GM12878 (cell line): ENCODE measurements at regions not wholly inside any gene's neighbourhood (a gene's known extent, or its start where the extent isn't known, plus 50 kb on each side); places are given as distances from the start of the nearest gene placed in this dataset.

Source experiments
- ATAC-seq: fragments of 200-7000 bp; cut with Tn5 transposase; 3 replicates; pipeline ENCODE4 v1.9.1; 2020; ENCODE audit warnings: mild to moderate bottlenecking, moderate library complexity
- BruUV-seq: library from RNA; stranded (reverse); fragments of 400-500 nt; replicated peaks from 2 replicates; lab custom pipeline; 2021; lab: Mats Ljungman, UMichigan
- CTCF ChIA-PET: fragments of 300-600 bp; sonication (Branson Sonifier 250); formaldehyde crosslinking; extraction: SDS; loops from one replicate; lab custom pipeline; 2021; ENCODE audit warnings: inconsistent platforms; lab: Yijun Ruan, JAX
- POLR2A ChIA-PET: fragments of 350-600 bp; formaldehyde crosslinking; extraction: SDS; loops from one replicate; lab custom pipeline; 2021; ENCODE audit warnings: inconsistent platforms; lab: Charles Lee
- RAD21 ChIA-PET: fragments of 300-600 bp; sonication (Branson Sonifier 250); formaldehyde crosslinking; loops from one replicate; lab custom pipeline; 2023; ENCODE audit warnings: antibody characterized with exemption; ENCODE audit not compliant: unreplicated experiment; lab: Charles Lee
- SMC1A ChIA-PET: fragments of 300-600 bp; sonication (Branson Sonifier 250); formaldehyde crosslinking; loops from one replicate; lab custom pipeline; 2023; ENCODE audit not compliant: unreplicated experiment, uncharacterized antibody; lab: Charles Lee
- DNase-seq: peaks from one replicate; pipeline ENCODE4 v3.0.0-alpha.2; 2011; ENCODE audit warnings: low read depth, low spot score
- FAIRE-seq: peaks from 3 replicates; lab custom pipeline; 2011; peaks lifted over from hg19 to GRCh38; lab: Jason Lieb, UNC
- H2AFZ ChIP-seq: 2 replicates; pipeline ENCODE4 v1.6.0; 2011; ENCODE audit warnings: low read depth, low read length, control low read depth; ENCODE audit not compliant: control insufficient read depth
- H3K27ac ChIP-seq: 2 replicates; pipeline ENCODE4 v1.5.1; 2011; ENCODE audit warnings: control low read depth; ENCODE audit not compliant: control insufficient read depth, insufficient read depth
- H3K27me3 ChIP-seq, 2 experiments: replicated peaks in 1 of 2; 2 replicates each; pipeline versions ENCODE4 v1.6.0 to v1.6.1; 2011; ENCODE audit warnings: low read length in 1 of 2; ENCODE audit not compliant: control insufficient read depth in 2 of 2, insufficient read depth in 2 of 2
- H3K36me3 ChIP-seq, 2 experiments: 2 replicates each; pipeline ENCODE4 v1.5.1; 2011; ENCODE audit warnings: low read length in 1 of 2; ENCODE audit not compliant: control insufficient read depth in 2 of 2, insufficient read depth in 2 of 2
- H3K4me1 ChIP-seq: 2 replicates; pipeline ENCODE4 v1.6.1; 2011; ENCODE audit warnings: mild to moderate bottlenecking, low read length, moderate library complexity, mixed read lengths; ENCODE audit not compliant: control insufficient read depth, insufficient read depth
- H3K4me2 ChIP-seq: 2 replicates; pipeline ENCODE4 v1.6.0; 2011; ENCODE audit warnings: control low read depth; ENCODE audit not compliant: control insufficient read depth, insufficient read depth
- H3K4me3 ChIP-seq: fragments of 200-600 bp; sonication (generic); 2 replicates; pipeline ENCODE4 v1.5.1; 2016
- H3K79me2 ChIP-seq: 2 replicates; pipeline ENCODE4 v1.6.0; 2011; ENCODE audit warnings: low read length; ENCODE audit not compliant: control insufficient read depth, insufficient read depth
- H3K9ac ChIP-seq: 2 replicates; pipeline ENCODE4 v1.8.0; 2011; ENCODE audit warnings: low read length, control low read depth, mixed read lengths; ENCODE audit not compliant: control insufficient read depth, insufficient read depth
- H3K9me3 ChIP-seq: replicated peaks from 3 replicates; pipeline ENCODE4 v1.5.1; 2011; ENCODE audit warnings: mild to moderate bottlenecking, low read length; ENCODE audit not compliant: control insufficient read depth, insufficient read depth
- H4K20me1 ChIP-seq: 2 replicates; pipeline ENCODE4 v1.6.0; 2011; ENCODE audit not compliant: control insufficient read depth, insufficient read depth
- CREM ChIP-seq: IDR thresholded peaks from 2 replicates; pipeline ENCODE4 v1.6.1; 2014; ENCODE audit warnings: antibody characterized with exemption, low read depth
- ETV6 ChIP-seq, 2 experiments: fragments of 450-650 bp in 1 of 2; IDR thresholded peaks in 1 of 2; conservative IDR thresholded peaks in 1 of 2; 2 replicates each; pipeline ENCODE4 v1.6.1; 2014; ENCODE audit warnings: antibody characterized with exemption in 1 of 2, borderline replicate concordance in 1 of 2, low read depth in 1 of 2, mild to moderate bottlenecking in 1 of 2, moderate library complexity in 1 of 2
- MLLT1 ChIP-seq: fragments of 450-650 bp; IDR thresholded peaks from 2 replicates; pipeline ENCODE4 v1.6.1; 2016; ENCODE audit warnings: mild to moderate bottlenecking
- RB1 ChIP-seq: fragments of 450-650 bp; formaldehyde crosslinking; IDR thresholded peaks from 2 replicates; pipeline ENCODE4 v1.6.1; 2017; ENCODE audit warnings: mild to moderate bottlenecking, borderline replicate concordance
- RFX5 ChIP-seq: IDR thresholded peaks from 2 replicates; pipeline ENCODE4 v1.6.1; 2011; ENCODE audit warnings: low read depth, low read length, improper control_type of control experiment
- USF1 ChIP-seq: IDR thresholded peaks from 2 replicates; pipeline ENCODE4 v1.6.1; 2011; ENCODE audit warnings: borderline replicate concordance, low read depth, mild to moderate bottlenecking, moderate library complexity, mixed read lengths, low read length; ENCODE audit not compliant: insufficient read depth; ENCODE audit errors: extremely low read length
- ZNF24 ChIP-seq: fragments of 450-650 bp; IDR thresholded peaks from 2 replicates; pipeline ENCODE4 v1.6.1; 2017; ENCODE audit warnings: antibody characterized with exemption, mild to moderate bottlenecking
- WGBS: methylation state at CpG from one replicate; pipeline ENCODE4 v1.1.6; 2016; ENCODE audit warnings: low lambda C conversion rate; ENCODE audit not compliant: insufficient replicate concordance, insufficient coverage; ENCODE audit errors: missing lambda C conversion rate; 5-methylcytosine and 5-hydroxymethylcytosine counted together
- in situ Hi-C: fragments of 300-500 bp; cut with MboI; formaldehyde crosslinking; loops from 9 replicates; pipeline ENCODE4 v1.14.3; 2018; ENCODE audit warnings: mixed read lengths
- intact Hi-C: fragments of 100-400 bp; cut with micrococcal nuclease; formaldehyde crosslinking; loops from one replicate; pipeline ENCODE4 v1.14.2; 2022; ENCODE audit not compliant: unreplicated experiment

DNA sequence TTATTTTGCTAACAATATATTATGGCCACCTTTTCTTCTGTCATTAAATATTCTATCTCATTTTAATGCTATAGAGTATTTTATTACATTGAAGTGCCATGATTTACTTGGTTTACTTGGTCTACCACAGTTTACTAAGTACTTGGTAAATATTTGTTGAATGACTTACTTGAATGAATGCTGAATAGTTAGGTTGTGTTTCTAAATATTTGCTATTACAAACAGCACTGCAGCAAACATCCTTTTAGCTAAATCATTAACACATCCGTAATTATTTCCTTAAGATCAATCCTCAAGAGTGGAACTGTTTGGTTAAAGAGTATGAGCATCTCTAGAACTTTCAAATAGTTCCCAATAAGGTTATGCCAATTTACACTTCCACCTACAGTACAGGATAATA lies 318.7 kb downstream of the MYCN start (continued):
- TF ChIP-seq MLLT1 (no peak), RB1 (no peak), ETV6 (conservative IDR thresholded peaks at IDR 0.05 in 1 of 2, IDR thresholded peaks at IDR 0.05 in 1 of 2; ENCODE audit: borderline replicate concordance in 1 of 2, low read depth in 1 of 2) (no peak), USF1 (no peak)

DNA sequence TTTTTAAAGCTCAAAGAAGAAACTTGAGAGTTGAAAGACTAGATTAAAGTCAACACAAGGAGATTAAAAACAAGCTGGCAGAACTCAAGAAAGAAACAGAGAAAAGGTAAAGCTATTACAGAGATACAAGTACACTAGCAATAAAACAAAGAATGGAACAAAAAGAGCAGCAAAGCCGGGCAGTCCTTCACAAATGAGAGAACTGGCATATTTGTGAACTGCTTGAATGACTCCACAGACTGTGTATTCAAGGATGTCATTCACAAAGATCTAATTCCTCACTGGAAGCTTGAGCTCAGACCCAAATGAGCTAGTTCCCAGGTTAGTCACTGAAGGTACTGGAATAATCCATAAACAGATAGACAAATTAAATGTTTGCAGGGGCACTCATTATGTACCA lies 318.0 kb downstream of the MYCN start:
- Histone ChIP-seq H3K4me3 (no peak overlapping the region), H3K4me2 (no peak overlapping the region), H3K9ac (no peak overlapping the region), H3K27me3 (no peaks in the 10 kb centered on the region; a peak in 1 of 4 replicates), H3K4me1 (no peaks in the 10 kb centered on the region), H3K27ac (no peak overlapping the region), H3K79me2 (no peaks in the 10 kb centered on the region), H3K9me3 (no peaks in the 10 kb centered on the region), H4K20me1 (no peaks in the 10 kb centered on the region), H3K36me3 (no peaks in the 10 kb centered on the region), H2AFZ (no peak overlapping the region)
- ChIA-PET CTCF (no interaction called here), RAD21 (no interaction called here), POLR2A (no interaction called here), SMC1A (no interaction called here)
- no peak for ATAC-seq
- TF ChIP-seq ZNF24 (no peak), RFX5 (no peak), CREM (no peak)
- no peak for FAIRE-seq
- WGBS, result 21% methylated on average over 1 of the region's 1 CpG
- intact Hi-C loops, result no loop called here
- BruUV-seq, result no TSS peak
- DNase-seq, result no peak
- in situ Hi-C loops, result no loop called here
